Panc1 (cell line): ENCODE measurements at regions not wholly inside any gene's neighbourhood (a gene's known extent, or its start where the extent isn't known, plus 50 kb on each side); places are given as distances from the start of the nearest gene placed in this dataset.
"Not testable (repeated sequence)": the region's sequence is repeated elsewhere in the genome, so short reads cannot be mapped to it uniquely, and the experiment has no call there.

ENCODE experiments used
- POLR2AphosphoS5 ChIP-seq: IDR thresholded peaks from 2 replicates; pipeline ENCODE4 v1.6.1; 2012; ENCODE audit warnings: mild to moderate bottlenecking, low read depth, low read length, moderate library complexity
- TF ChIP-seq, protein P1 (sequence below): fragments of 450-650 bp; IDR thresholded peaks from 2 replicates; pipeline ENCODE4 v1.5.1; 2017; ENCODE audit warnings: mild to moderate bottlenecking

DNA sequence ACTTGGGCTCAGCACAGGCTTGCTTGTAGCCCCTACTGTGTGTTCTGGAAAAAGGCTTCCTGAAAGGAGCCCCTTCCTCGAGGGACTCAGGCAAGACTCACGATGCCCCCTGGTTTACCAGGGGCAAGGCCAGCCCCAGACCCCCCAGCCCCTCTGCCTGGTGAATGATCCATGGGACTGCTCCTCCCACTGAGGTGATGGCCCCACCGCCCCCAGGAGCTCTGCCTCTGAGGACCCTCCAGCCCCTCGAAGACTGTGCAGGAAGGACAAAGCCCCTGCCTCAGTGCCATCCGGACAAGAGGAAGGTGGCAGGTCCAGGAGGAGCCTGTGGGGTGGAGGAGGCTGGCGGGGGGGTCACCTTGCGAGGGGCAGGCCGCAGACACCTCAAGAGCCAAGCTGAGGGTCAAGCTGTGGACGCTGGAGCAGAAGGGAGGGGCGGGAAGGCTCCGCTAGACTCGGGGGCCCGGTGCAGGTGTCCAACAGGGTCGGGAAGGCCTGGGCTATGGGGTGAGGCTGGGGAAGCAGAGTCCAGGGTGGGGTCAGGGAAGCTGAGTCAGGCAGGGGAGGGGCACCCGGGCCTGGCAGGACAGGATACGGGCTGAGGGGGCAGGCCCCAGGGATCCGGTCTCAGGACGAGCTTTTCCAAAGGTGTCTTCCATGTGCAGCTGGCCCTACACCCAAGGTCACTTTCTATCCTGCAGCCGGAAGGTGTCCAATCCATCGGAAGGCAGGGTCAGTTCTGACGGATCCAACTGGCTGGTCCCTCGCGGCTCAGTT, 64.9 kb upstream of the LRPAP1 start:
- TF ChIP-seq, protein P1, sequence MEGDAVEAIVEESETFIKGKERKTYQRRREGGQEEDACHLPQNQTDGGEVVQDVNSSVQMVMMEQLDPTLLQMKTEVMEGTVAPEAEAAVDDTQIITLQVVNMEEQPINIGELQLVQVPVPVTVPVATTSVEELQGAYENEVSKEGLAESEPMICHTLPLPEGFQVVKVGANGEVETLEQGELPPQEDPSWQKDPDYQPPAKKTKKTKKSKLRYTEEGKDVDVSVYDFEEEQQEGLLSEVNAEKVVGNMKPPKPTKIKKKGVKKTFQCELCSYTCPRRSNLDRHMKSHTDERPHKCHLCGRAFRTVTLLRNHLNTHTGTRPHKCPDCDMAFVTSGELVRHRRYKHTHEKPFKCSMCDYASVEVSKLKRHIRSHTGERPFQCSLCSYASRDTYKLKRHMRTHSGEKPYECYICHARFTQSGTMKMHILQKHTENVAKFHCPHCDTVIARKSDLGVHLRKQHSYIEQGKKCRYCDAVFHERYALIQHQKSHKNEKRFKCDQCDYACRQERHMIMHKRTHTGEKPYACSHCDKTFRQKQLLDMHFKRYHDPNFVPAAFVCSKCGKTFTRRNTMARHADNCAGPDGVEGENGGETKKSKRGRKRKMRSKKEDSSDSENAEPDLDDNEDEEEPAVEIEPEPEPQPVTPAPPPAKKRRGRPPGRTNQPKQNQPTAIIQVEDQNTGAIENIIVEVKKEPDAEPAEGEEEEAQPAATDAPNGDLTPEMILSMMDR, result not testable (repeated sequence)
- not testable (repeated sequence) for TF ChIP-seq POLR2AphosphoS5
